ENCODE measurements at regions not wholly inside any gene's neighbourhood (a gene's known extent, or its start where the extent isn't known, plus 50 kb on each side); places are given as distances from the start of the nearest gene placed in this dataset.

GRCh38 chr9:78778318-78778717, 481.4 kb downstream of the PSAT1 start:
- TF ChIP-seq GATA2 (IDR thresholded peaks at IDR 0.05; ENCODE audit: low read depth, low read length) (no peak), GATA3 (IDR thresholded peaks at IDR 0.05; ENCODE audit: low read depth, low read length) (no peak)

Measured in SH-SY5Y (cell line).